HUDEP-2 (cell line): ENCODE measurements at regions not wholly inside any gene's neighbourhood (a gene's known extent, or its start where the extent isn't known, plus 50 kb on each side); places are given as distances from the start of the nearest gene placed in this dataset.

Source experiments
- DNase-seq, 76 experiments: peaks; one replicate each; lab custom pipeline; 2025; ENCODE audit not compliant: unreplicated experiment in 76 of 76; lab: John Stamatoyannopoulos, UW

DNA sequence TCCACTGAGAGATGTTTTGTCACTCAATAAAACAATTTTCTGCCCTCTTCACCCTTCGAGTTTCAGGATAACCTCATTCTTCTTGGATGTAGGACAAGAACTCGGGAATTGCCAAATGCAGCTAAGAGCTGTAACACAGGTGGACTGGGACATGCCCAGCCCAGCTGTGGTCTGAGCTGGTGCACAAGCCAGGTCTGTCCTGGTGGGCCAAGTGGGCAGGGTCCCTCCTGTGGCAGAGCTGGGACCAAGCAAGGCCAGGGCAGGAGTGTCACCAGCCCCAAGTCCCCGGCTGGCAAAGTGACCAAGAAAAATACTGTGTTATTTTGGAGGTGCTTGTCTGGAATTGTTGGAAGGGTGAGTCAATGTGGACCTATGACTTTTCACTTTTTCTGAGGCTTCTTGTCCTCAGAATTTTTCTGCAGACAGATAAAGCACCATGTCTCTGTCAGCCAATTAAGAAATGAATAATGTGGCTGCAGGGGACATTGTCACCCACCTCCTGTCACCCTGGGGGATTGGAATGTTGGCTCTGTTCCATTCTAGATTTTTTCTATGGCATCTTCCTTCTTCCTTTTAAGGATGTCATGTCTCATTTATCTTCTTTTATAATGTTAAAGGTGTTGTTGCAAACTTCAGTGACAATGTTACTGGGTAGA, 645.2 kb upstream of the EPHA6 start:
- no peak for DNase-seq

- DNase-seq, result no peak
These were observed 641.5 kb upstream of the EPHA6 start for GRCh38 chr3:96172917-96173316.

- no peak for DNase-seq
These were observed 638.9 kb upstream of the EPHA6 start for GRCh38 chr3:96175500-96175899.

- DNase-seq, result no peak
These were observed 631.6 kb upstream of the EPHA6 start for GRCh38 chr3:96182756-96183155.

DNA sequence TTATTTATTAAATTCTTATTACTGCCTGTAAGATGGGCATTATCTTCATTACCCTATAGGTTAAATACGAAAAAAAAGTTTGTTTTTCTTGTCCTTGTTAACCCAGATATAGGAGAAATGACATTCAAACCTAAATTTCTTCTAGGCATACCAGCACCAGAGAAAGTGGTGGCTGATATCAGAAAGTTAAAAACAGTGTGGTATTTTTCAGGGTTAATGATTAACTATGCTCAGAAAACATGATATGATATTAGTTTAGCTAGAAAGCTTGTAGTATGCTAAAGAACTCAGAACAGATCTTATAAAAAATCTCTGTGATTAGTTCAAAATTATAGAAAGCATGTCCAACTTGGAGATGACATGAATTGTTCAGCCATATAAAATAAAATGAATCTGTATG, 630.5 kb upstream of the EPHA6 start:
- no peak for DNase-seq

GRCh38 chr3:96190024-96190616, 624.3 kb upstream of the EPHA6 start:
- DNase-seq, result no peak

DNA sequence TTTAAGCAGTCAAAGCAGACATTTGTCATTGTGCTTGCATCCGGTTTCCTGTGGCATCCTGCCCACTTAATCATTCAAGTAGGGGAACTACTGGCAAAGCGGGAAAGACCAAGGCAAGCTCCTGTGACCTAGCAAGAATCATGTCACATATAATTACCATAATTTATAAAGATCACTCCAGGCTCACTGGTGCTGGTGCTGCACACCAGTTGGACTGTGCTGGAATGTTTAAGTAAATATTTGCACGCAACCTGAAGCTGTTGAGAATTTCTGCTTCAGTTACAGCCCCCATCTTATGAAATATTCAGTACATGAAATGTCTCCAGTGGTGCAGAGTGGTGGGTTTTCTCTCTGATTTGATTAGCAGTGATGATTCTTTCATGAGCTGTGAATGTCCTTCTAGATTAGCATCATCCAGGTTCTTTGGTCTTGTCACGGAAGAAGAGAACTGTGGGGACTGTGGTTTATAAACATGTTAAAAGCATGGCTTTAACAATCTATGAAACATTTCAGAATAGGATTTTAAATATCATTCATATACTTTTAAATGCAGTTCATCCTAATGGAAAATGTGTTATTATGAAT, 621.3 kb upstream of the EPHA6 start:
- no peak for DNase-seq

GRCh38 chr3:96200897-96201296, 613.5 kb upstream of the EPHA6 start:
- DNase-seq, result no peak

- DNase-seq, result no peak
These were observed 612.9 kb upstream of the EPHA6 start for GRCh38 chr3:96201463-96201862.

DNA sequence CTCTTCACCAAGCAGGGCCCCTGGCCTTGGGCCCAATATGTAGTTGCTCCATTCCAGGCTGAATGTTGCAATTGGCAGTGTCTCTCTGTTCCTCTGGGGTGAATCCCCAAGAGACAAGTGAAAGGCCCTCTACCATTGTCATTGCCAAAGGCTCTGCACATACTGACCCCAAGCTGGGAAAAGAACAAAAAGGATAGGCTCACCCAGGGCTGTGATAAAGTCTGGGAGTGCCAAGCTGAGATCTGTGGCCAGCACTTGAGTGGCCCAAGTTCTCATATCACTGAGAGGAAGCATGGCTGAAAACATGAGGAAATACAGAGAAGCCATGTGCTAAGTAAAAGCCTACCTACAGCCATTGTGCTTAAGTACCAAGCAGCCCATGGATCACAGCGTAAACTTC, 612.2 kb upstream of the EPHA6 start:
- no peak for DNase-seq

DNA sequence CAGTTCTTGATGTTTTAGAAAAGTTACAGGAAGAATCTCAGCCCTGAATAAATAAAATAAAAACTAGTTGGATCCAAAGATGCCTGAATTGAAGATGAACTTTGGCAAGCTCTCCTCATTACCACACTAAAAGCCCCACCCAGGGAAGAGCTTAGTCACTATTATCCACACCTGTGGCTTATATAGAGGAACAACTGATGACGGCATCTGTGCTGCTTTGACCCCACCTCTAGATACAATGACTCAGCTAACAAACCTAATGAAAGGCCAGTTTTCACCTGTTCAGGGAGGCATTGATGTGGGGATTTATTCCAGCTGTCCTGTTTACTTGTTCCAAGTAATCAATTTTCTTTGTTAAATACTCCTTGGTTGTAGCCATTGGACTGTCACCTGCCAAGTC, 604.7 kb upstream of the EPHA6 start:
- no peak for DNase-seq

- no peak for DNase-seq
These were observed 601.0 kb upstream of the EPHA6 start for GRCh38 chr3:96213393-96213792.

DNA sequence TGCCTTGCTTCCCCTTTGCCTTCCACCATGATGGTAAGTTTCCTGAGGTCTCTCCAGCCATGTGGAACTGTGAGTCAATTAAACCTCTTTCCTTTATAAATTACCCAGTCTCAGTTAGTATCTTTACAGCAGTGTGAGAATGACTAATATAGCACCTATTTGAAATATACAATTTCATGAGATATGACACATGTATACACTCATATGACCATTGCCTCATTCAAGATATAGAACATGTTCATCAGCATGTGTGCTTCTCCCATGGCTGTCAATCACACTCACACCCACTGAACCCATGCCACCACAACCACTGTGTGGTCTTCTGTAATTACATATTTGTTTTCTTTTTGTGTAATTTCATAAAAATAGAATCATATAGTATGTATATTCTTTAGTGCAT, 599.5 kb upstream of the EPHA6 start:
- no peak for DNase-seq

DNA sequence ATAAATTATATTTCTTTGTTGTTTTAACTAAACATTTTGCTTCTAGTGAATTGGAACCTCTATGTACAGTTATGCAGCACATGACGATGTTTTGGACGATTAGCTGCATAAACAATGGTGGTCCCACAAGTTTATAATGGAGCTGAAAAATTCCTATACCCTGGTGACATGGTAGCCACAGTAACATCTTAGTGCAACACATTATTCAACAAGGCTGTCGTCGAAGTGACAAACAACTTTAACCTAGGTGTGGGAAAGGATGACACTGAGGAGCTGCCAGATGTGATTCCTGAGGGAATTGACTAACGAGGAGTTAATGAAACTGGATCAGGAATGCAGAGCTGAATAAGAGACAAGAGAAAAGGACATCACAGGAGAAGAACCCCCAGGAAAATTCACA, 588.9 kb upstream of the EPHA6 start:
- DNase-seq, result no peak

DNA sequence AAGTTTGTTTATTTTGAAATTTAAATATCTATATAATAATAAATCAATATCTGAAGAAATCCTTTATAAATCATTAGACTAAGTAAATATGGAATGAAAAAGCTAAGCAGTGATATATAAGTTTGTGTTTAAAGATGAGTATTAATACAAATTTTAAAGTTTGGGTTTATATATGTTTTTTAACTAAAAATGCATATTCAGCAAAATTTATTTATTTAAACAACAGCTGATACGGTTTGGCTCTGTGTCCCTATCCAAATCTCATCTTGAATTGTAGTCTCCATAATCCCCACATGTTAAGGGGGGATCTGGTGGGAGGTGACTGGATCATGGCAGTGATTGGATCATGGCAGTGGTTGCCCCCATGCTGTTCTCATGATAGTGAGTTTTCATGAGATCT, 580.7 kb upstream of the EPHA6 start:
- DNase-seq, result no peak

- no peak for DNase-seq
These were observed 577.9 kb upstream of the EPHA6 start for GRCh38 chr3:96236522-96236921.

GRCh38 chr3:96259299-96259698, 555.1 kb upstream of the EPHA6 start:
- DNase-seq, result no peak

- no peak for DNase-seq
These were observed 549.7 kb upstream of the EPHA6 start for GRCh38 chr3:96264701-96265100.

DNA sequence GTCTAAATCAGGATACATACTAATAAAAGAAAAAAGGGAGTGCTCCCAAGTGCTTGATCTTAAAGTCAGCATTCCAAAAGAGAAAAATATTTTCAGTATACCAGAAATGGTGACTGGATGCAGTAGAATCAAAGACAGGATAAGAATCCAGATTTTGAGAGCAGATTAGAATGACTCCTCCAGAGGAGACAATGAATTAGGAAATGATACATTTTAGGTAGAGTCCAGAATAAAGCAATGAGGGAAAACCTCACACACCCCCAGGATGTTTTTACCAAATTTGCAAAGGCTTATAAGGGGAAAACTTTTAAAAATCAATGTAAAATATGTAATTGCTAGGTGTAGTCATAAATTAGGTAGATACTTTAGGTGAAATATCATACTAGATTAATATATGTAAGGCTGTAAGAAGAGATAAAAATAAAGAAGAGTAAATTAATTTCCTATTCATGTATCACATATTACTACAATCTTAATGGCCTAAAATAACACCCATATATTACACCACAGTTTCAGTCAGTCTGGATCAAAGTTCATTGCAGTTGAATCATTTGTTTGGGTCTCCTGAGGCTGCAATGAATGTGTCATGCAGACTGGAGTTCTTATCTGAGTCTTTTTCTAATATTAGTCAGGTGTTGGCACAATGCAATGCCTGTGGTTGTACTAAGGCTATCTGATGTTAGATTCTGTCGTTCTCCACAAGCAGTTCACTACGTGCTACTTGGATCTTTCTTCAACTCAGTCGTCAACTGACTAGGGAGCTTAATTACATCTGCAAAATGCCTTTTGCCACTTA, 547.8 kb upstream of the EPHA6 start:
- DNase-seq, result no peak

GRCh38 chr3:96267577-96267976, 546.8 kb upstream of the EPHA6 start:
- DNase-seq, result no peak

- peak in 1 of 76 experiments; percentile 1 for DNase-seq
These were observed 520.3 kb upstream of the EPHA6 start for GRCh38 chr3:96294143-96294542.

DNA sequence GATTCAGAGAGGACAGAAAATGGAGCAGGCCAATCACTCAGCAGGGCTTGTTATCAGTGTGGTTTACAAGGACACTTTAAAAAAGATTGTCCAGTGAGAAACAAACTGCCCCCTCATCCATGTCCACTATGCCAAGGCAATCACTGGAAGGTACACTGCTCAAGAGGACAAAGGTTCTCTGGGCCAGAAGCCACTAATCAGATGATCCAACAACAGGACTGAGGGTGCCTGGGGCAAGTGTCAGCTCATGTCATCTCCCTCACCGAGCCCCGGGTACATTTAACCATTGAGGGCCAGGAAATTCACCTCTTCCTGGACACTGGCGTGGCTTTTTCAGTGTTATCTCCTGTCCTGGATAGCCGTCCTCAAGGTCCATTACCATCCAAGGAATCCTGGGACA, 513.7 kb upstream of the EPHA6 start:
- DNase-seq, result no peak
